ENCODE measurements at regions not wholly inside any gene's neighbourhood (a gene's known extent, or its start where the extent isn't known, plus 50 kb on each side); places are given as distances from the start of the nearest gene placed in this dataset.

DNA sequence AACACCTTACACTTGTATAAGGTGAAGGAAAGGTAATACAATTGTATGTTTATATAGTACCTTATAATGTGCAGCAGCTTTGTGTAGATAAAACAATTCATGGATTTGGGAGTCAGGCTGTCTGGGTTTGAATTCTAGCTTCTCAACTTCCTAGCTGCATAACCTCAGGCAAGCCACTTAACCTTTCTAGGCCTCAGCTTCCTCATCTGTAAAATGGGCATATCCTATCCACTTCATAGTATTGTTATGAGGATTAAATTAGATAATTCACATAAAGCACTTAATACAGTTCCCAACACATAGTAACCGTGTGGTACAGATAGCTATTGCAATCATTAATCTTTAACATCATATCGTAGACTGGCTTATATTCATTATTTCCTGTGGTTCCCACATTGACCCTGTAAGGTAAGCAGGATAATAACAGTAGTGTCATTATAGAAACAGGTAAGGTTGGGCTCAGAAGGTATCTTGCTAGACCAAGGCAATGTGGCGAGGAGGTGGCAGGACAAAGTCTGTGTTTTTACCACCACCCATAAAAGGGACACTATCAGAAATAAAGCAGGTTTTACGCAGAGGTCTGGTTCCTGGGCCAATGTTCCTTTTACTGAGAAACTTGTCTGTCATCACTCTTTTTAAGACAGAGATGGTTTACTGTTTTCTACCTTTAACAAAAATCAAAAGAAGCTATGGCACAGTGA is 334.1 kb downstream of the RRAGC start:
- intact Hi-C loops (cut with DNase I) = no loop called here
- WGBS, 2 donors = 78 to 81% methylated on average over 4 of the region's 4 CpGs
- Histone ChIP-seq H3K36me3 (ENCODE audit: control insufficient read depth in 1 of 2, insufficient read depth in 2 of 2, low read length in 1 of 2) (no peaks in the 10 kb centered on the region), H3K27me3 (ENCODE audit: control insufficient read depth in 1 of 2, insufficient read depth in 2 of 2, low read length in 1 of 2) (peaks cover 0 to 3% of the 10 kb centered on the region in 2 donors), H3K4me3 (ENCODE audit: low read length in 2 of 2) (no peak overlapping the region), H3K9me3 (ENCODE audit: control insufficient read depth, low read length) (no peaks in the 10 kb centered on the region), H3K27ac (ENCODE audit: low read depth in 1 of 2, low read length in 2 of 2) (no peak overlapping the region), H3K4me1 (ENCODE audit: control insufficient read depth in 1 of 2, insufficient read depth in 2 of 2, low read length in 2 of 2) (no peaks in the 10 kb centered on the region)
- no peak for DNase-seq
- no peak for ATAC-seq (ENCODE audit: low FRiP score)

GRCh38 chr1:38524025-38524641 is 335.4 kb downstream of the RRAGC start:
- Histone ChIP-seq H3K4me1 (ENCODE audit: control insufficient read depth in 1 of 2, insufficient read depth in 2 of 2, low read length in 2 of 2) (no peaks in the 10 kb centered on the region), H3K27ac (ENCODE audit: low read depth in 1 of 2, low read length in 2 of 2) (no peak overlapping the region), H3K9me3 (ENCODE audit: control insufficient read depth, low read length) (no peaks in the 10 kb centered on the region), H3K36me3 (ENCODE audit: control insufficient read depth in 1 of 2, insufficient read depth in 2 of 2, low read length in 1 of 2) (no peaks in the 10 kb centered on the region), H3K27me3 (ENCODE audit: control insufficient read depth in 1 of 2, insufficient read depth in 2 of 2, low read length in 1 of 2) (peaks cover 0 to 3% of the 10 kb centered on the region in 2 donors), H3K4me3 (ENCODE audit: low read length in 2 of 2) (no peak overlapping the region)
- intact Hi-C loops (cut with DNase I) = no loop called here
- no peak for DNase-seq
- ATAC-seq (ENCODE audit: low FRiP score) = no peak
- 87% methylated on average over 8 of the region's 8 CpGs for WGBS, 2 donors

DNA sequence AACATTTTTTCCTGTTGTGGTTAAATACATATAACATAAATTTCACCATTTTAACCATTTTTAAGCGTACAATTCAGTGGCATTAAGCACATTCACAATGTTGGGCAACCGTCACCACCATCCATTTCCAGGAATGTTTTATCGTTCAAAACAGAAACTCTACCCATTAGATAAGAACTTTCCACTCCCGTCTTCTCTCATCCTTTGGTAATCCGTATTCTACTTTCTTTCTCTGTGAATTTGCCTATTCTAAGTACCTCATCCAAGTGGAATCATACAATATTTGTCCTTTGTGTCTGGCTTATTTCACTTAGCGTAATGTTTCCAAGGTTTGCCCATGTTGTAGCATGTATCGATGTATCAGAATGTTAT is 336.0 kb downstream of the RRAGC start:
- 86 to 87% methylated on average over 7 of the region's 7 CpGs for whole genome bisulfite sequencing, 2 donors
- intact Hi-C loops (cut with DNase I) = no loop called here
- H3K4me1 ChIP-seq (ENCODE audit: control insufficient read depth in 1 of 2, insufficient read depth in 2 of 2, low read length in 2 of 2) = no peaks in the 10 kb centered on the region
- no peak overlapping the region for H3K4me3 ChIP-seq (ENCODE audit: low read length in 2 of 2)
- no peaks in the 10 kb centered on the region for H3K9me3 ChIP-seq (ENCODE audit: control insufficient read depth, low read length)
- ATAC-seq (ENCODE audit: low FRiP score) = no peak
- peaks cover 0 to 3% of the 10 kb centered on the region in 2 donors for H3K27me3 ChIP-seq (ENCODE audit: control insufficient read depth in 1 of 2, insufficient read depth in 2 of 2, low read length in 1 of 2)
- no peak for DNase-seq
- H3K36me3 ChIP-seq (ENCODE audit: control insufficient read depth in 1 of 2, insufficient read depth in 2 of 2, low read length in 1 of 2) = no peaks in the 10 kb centered on the region
- no peak overlapping the region for H3K27ac ChIP-seq (ENCODE audit: low read depth in 1 of 2, low read length in 2 of 2)

GRCh38 chr1:38522915-38523567 is 336.5 kb downstream of the RRAGC start:
- Histone ChIP-seq H3K27ac (ENCODE audit: low read depth in 1 of 2, low read length in 2 of 2) (no peak overlapping the region), H3K4me1 (ENCODE audit: control insufficient read depth in 1 of 2, insufficient read depth in 2 of 2, low read length in 2 of 2) (no peaks in the 10 kb centered on the region), H3K9me3 (ENCODE audit: control insufficient read depth, low read length) (no peaks in the 10 kb centered on the region), H3K4me3 (ENCODE audit: low read length in 2 of 2) (no peak overlapping the region), H3K27me3 (ENCODE audit: control insufficient read depth in 1 of 2, insufficient read depth in 2 of 2, low read length in 1 of 2) (peaks cover 0 to 3% of the 10 kb centered on the region in 2 donors), H3K36me3 (ENCODE audit: control insufficient read depth in 1 of 2, insufficient read depth in 2 of 2, low read length in 1 of 2) (no peaks in the 10 kb centered on the region)
- intact Hi-C loops (cut with DNase I) = no loop called here
- 41 to 57% methylated on average over 10 of the region's 10 CpGs for WGBS, 2 donors
- ATAC-seq (ENCODE audit: low FRiP score) (no peak), DNase-seq (no peak)

- Histone ChIP-seq H3K27me3 (ENCODE audit: control insufficient read depth in 1 of 2, insufficient read depth in 2 of 2, low read length in 1 of 2) (no peaks in the 10 kb centered on the region), H3K9me3 (ENCODE audit: control insufficient read depth, low read length) (no peaks in the 10 kb centered on the region), H3K27ac (ENCODE audit: low read depth in 1 of 2, low read length in 2 of 2) (no peak overlapping the region), H3K4me3 (ENCODE audit: low read length in 2 of 2) (no peak overlapping the region), H3K36me3 (ENCODE audit: control insufficient read depth in 1 of 2, insufficient read depth in 2 of 2, low read length in 1 of 2) (no peaks in the 10 kb centered on the region), H3K4me1 (ENCODE audit: control insufficient read depth in 1 of 2, insufficient read depth in 2 of 2, low read length in 2 of 2) (no peaks in the 10 kb centered on the region)
- DNase-seq (no peak), ATAC-seq (ENCODE audit: low FRiP score) (no peak)
- 95% methylated on average over 2 of the region's 2 CpGs for WGBS, 2 donors
- intact Hi-C loops (cut with DNase I) = no loop called here
Observed at GRCh38 chr1:38516560-38516959, 343.0 kb downstream of the RRAGC start.

- intact Hi-C loops (cut with DNase I) = no loop called here
- 65 to 69% methylated on average over 7 of the region's 7 CpGs for WGBS, 2 donors
- ATAC-seq (ENCODE audit: low FRiP score) = peak; percentile 11
- no peaks in the 10 kb centered on the region for H3K9me3 ChIP-seq (ENCODE audit: control insufficient read depth, low read length)
- H3K36me3 ChIP-seq (ENCODE audit: control insufficient read depth in 1 of 2, insufficient read depth in 2 of 2, low read length in 1 of 2) = no peaks in the 10 kb centered on the region
- no peaks in the 10 kb centered on the region for H3K4me1 ChIP-seq (ENCODE audit: control insufficient read depth in 1 of 2, insufficient read depth in 2 of 2, low read length in 2 of 2)
- H3K4me3 ChIP-seq (ENCODE audit: low read length in 2 of 2) = no peak overlapping the region
- no peak for DNase-seq
- H3K27me3 ChIP-seq (ENCODE audit: control insufficient read depth in 1 of 2, insufficient read depth in 2 of 2, low read length in 1 of 2) = no peaks in the 10 kb centered on the region
- H3K27ac ChIP-seq (ENCODE audit: low read depth in 1 of 2, low read length in 2 of 2) = no peak overlapping the region
Observed at GRCh38 chr1:38512789-38513188, 346.8 kb downstream of the RRAGC start.

- WGBS, 2 donors = 60 to 61% methylated on average over 5 of the region's 5 CpGs
- H3K9me3 ChIP-seq (ENCODE audit: control insufficient read depth, low read length) = no peaks in the 10 kb centered on the region
- DNase-seq = no peak
Observed at GRCh38 chr1:38512024-38512767, 347.4 kb downstream of the RRAGC start.

GRCh38 chr1:38508232-38508631 is 351.3 kb downstream of the RRAGC start:
- no peaks in the 10 kb centered on the region for H3K9me3 ChIP-seq (ENCODE audit: control insufficient read depth, low read length)
- 47 to 51% methylated on average over 6 of the region's 6 CpGs for WGBS, 2 donors
- intact Hi-C loops (cut with DNase I) = no loop called here
- no peaks in the 10 kb centered on the region for H3K36me3 ChIP-seq (ENCODE audit: control insufficient read depth in 1 of 2, insufficient read depth in 2 of 2, low read length in 1 of 2)
- ATAC-seq (ENCODE audit: low FRiP score) = no peak
- no peak for DNase-seq
- H3K27me3 ChIP-seq (ENCODE audit: control insufficient read depth in 1 of 2, insufficient read depth in 2 of 2, low read length in 1 of 2) = no peaks in the 10 kb centered on the region
- no peak overlapping the region for H3K27ac ChIP-seq (ENCODE audit: low read depth in 1 of 2, low read length in 2 of 2)
- H3K4me1 ChIP-seq (ENCODE audit: control insufficient read depth in 1 of 2, insufficient read depth in 2 of 2, low read length in 2 of 2) = no peaks in the 10 kb centered on the region
- H3K4me3 ChIP-seq (ENCODE audit: low read length in 2 of 2) = no peak overlapping the region

More at GRCh38 chr1:38512024-38512767, 347.4 kb downstream of the RRAGC start:
- ATAC-seq (ENCODE audit: low FRiP score) = no peak
- no peaks in the 10 kb centered on the region for H3K4me1 ChIP-seq (ENCODE audit: control insufficient read depth in 1 of 2, insufficient read depth in 2 of 2, low read length in 2 of 2)
- H3K27ac ChIP-seq (ENCODE audit: low read depth in 1 of 2, low read length in 2 of 2) = no peak overlapping the region
- no peaks in the 10 kb centered on the region for H3K27me3 ChIP-seq (ENCODE audit: control insufficient read depth in 1 of 2, insufficient read depth in 2 of 2, low read length in 1 of 2)
- intact Hi-C loops (cut with DNase I) = no loop called here
- no peaks in the 10 kb centered on the region for H3K36me3 ChIP-seq (ENCODE audit: control insufficient read depth in 1 of 2, insufficient read depth in 2 of 2, low read length in 1 of 2)
- H3K4me3 ChIP-seq (ENCODE audit: low read length in 2 of 2) = no peak overlapping the region

All from aorta (tissue), 5 donors.